ENCODE measurements at regions not wholly inside any gene's neighbourhood (a gene's known extent, or its start where the extent isn't known, plus 50 kb on each side); places are given as distances from the start of the nearest gene placed in this dataset.

GRCh38 chr1:68301471-68302001 is 69.2 kb upstream of the WLS start:
- H3K27me3 Mint-ChIP-seq (ENCODE audit: low read depth, unreplicated experiment), result peaks cover 3% of the 10 kb centered on the region
- no peak for FAIRE-seq
- H3K27ac Mint-ChIP-seq (ENCODE audit: unreplicated experiment), result no peak overlapping the region
- no peaks in the 10 kb centered on the region for H3K9me3 Mint-ChIP-seq (ENCODE audit: unreplicated experiment)
- Histone ChIP-seq H3K4me2 (ENCODE audit: low read length) (no peak overlapping the region), H3K4me3 (ENCODE audit: insufficient read depth, low read depth, low read length) (no peak overlapping the region), H3K4me1 (ENCODE audit: insufficient read depth, low read length) (no peaks in the 10 kb centered on the region), H4K20me1 (ENCODE audit: insufficient read depth, low read length) (no peaks in the 10 kb centered on the region), H3K36me3 (ENCODE audit: insufficient read depth, low read length) (no peaks in the 10 kb centered on the region), H3K9ac (ENCODE audit: low read length) (no peak overlapping the region), H3K79me2 (ENCODE audit: insufficient read depth, low read length) (no peaks in the 10 kb centered on the region), H2AFZ (ENCODE audit: low read depth, low read length) (no peak overlapping the region), H3K27me3 (ENCODE audit: insufficient read depth, low read length) (peaks cover 8% of the 10 kb centered on the region), H3K27ac (ENCODE audit: low read depth, low read length) (no peak overlapping the region), H3K9me3 (ENCODE audit: insufficient read depth, low read depth, low read length) (no peaks in the 10 kb centered on the region)
- TF ChIP-seq EZH2 (IDR thresholded peaks at IDR 0.05; ENCODE audit: insufficient read depth, low read length), result no peak
- no peak for TF ChIP-seq CTCF (IDR thresholded peaks at IDR 0.05; ENCODE audit: insufficient read depth, low read depth, low read length)
- no peaks in the 10 kb centered on the region for H3K36me3 Mint-ChIP-seq (ENCODE audit: low read depth, unreplicated experiment)
- DNase-seq (ENCODE audit: low read depth), result peak; percentile 59
- H3K4me3 Mint-ChIP-seq (ENCODE audit: unreplicated experiment), result no peak overlapping the region
- H3K4me1 Mint-ChIP-seq (ENCODE audit: low read depth, unreplicated experiment), result peaks cover 3% of the 10 kb centered on the region

GRCh38 chr1:68294367-68295066 is 62.2 kb upstream of the WLS start:
- Mint-ChIP-seq H3K4me1 (ENCODE audit: low read depth, unreplicated experiment) (peaks cover 37% of the 10 kb centered on the region), H3K36me3 (ENCODE audit: low read depth, unreplicated experiment) (no peaks in the 10 kb centered on the region)

More at GRCh38 chr1:68294367-68295066, 62.2 kb upstream of the WLS start:
- peak overlapping the region; percentile 70 for H3K4me3 Mint-ChIP-seq (ENCODE audit: unreplicated experiment)
- no peaks in the 10 kb centered on the region for H3K9me3 ChIP-seq (ENCODE audit: insufficient read depth, low read depth, low read length)
- H3K4me1 ChIP-seq (ENCODE audit: insufficient read depth, low read length), result peaks cover 33% of the 10 kb centered on the region
- DNase-seq (ENCODE audit: low read depth) (no peak), FAIRE-seq (no peak)
- H3K4me3 ChIP-seq (ENCODE audit: insufficient read depth, low read depth, low read length), result no peak overlapping the region
- H4K20me1 ChIP-seq (ENCODE audit: insufficient read depth, low read length), result no peaks in the 10 kb centered on the region
- no peaks in the 10 kb centered on the region for H3K27me3 Mint-ChIP-seq (ENCODE audit: low read depth, unreplicated experiment)
- peak overlapping the region; percentile 85 for H3K27ac Mint-ChIP-seq (ENCODE audit: unreplicated experiment)
- peak overlapping the region; percentile 81 for H3K4me2 ChIP-seq (ENCODE audit: low read length)
- H3K27me3 ChIP-seq (ENCODE audit: insufficient read depth, low read length), result no peaks in the 10 kb centered on the region
- no peaks in the 10 kb centered on the region for H3K9me3 Mint-ChIP-seq (ENCODE audit: unreplicated experiment)
- H3K36me3 ChIP-seq (ENCODE audit: insufficient read depth, low read length), result no peaks in the 10 kb centered on the region
- H3K79me2 ChIP-seq (ENCODE audit: insufficient read depth, low read length), result no peaks in the 10 kb centered on the region
- TF ChIP-seq CTCF (IDR thresholded peaks at IDR 0.05; ENCODE audit: insufficient read depth, low read depth, low read length) (no peak), EZH2 (IDR thresholded peaks at IDR 0.05; ENCODE audit: insufficient read depth, low read length) (no peak)
- H3K9ac ChIP-seq (ENCODE audit: low read length), result peak overlapping the region; percentile 53
- H2AFZ ChIP-seq (ENCODE audit: low read depth, low read length), result peak overlapping the region; percentile 59
- peak overlapping the region; percentile 50 for H3K27ac ChIP-seq (ENCODE audit: low read depth, low read length)

All from astrocyte (in vitro differentiated cells and primary cell).